HG03575 (cell line): ENCODE measurements at regions not wholly inside any gene's neighbourhood (a gene's known extent, or its start where the extent isn't known, plus 50 kb on each side); places are given as distances from the start of the nearest gene placed in this dataset.

Experiments used
- ATAC-seq: cut with Tn5 transposase; IDR thresholded peaks from one replicate; pipeline ENCODE4 v1.9.1; 2021; ENCODE audit not compliant: unreplicated experiment, insufficient number of reproducible peaks, low FRiP score; ENCODE audit errors: extremely low read depth

GRCh38 chr3:159149633-159150032 is 347.8 kb downstream of the MFSD1 start:
- no peak for ATAC-seq

GRCh38 chr3:159150180-159150579 is 348.3 kb downstream of the MFSD1 start:
- ATAC-seq, result no peak

- no peak for ATAC-seq
Observed at GRCh38 chr3:159151130-159151529, 349.3 kb downstream of the MFSD1 start.

GRCh38 chr3:159157275-159157674 is 355.4 kb downstream of the MFSD1 start:
- no peak for ATAC-seq

GRCh38 chr3:159158213-159158612 is 356.4 kb downstream of the MFSD1 start:
- ATAC-seq, result no peak

- ATAC-seq, result no peak
Observed at GRCh38 chr3:159158801-159159200, 356.9 kb downstream of the MFSD1 start.

GRCh38 chr3:159159546-159159945 is 357.7 kb downstream of the MFSD1 start:
- no peak for ATAC-seq

- no peak for ATAC-seq
Observed at GRCh38 chr3:159163656-159164055, 361.8 kb downstream of the MFSD1 start.

- no peak for ATAC-seq
Observed at GRCh38 chr3:159165961-159166360, 364.1 kb downstream of the MFSD1 start.

GRCh38 chr3:159166899-159167586 is 365.2 kb downstream of the MFSD1 start:
- ATAC-seq, result no peak

- no peak for ATAC-seq
Observed at GRCh38 chr3:159168788-159169187, 366.9 kb downstream of the MFSD1 start.

- no peak for ATAC-seq
Observed at GRCh38 chr3:159169828-159170227, 368.0 kb downstream of the MFSD1 start.

- ATAC-seq, result no peak
Observed at GRCh38 chr3:159170436-159171003, 368.7 kb downstream of the MFSD1 start.

- ATAC-seq, result no peak
Observed at GRCh38 chr3:159171333-159171732, 369.5 kb downstream of the MFSD1 start.

GRCh38 chr3:159172473-159172872 is 370.6 kb downstream of the MFSD1 start:
- no peak for ATAC-seq

- ATAC-seq, result no peak
Observed at GRCh38 chr3:159174715-159175692, 373.1 kb downstream of the MFSD1 start.

- no peak for ATAC-seq
Observed at GRCh38 chr3:159178209-159178897, 376.5 kb downstream of the MFSD1 start.

- no peak for ATAC-seq
Observed at GRCh38 chr3:159182961-159183360, 381.1 kb downstream of the MFSD1 start.

- ATAC-seq, result peak; percentile 65
Observed at GRCh38 chr3:159185443-159186050, 383.7 kb downstream of the MFSD1 start.
